Esophagus muscularis mucosa (tissue), 4 donors: ENCODE measurements at regions not wholly inside any gene's neighbourhood (a gene's known extent, or its start where the extent isn't known, plus 50 kb on each side); places are given as distances from the start of the nearest gene placed in this dataset.

Source experiments
- CTCF ChIP-seq, 3 experiments: fragments of 200-600 bp in 2 of 3; fragments of 450-650 bp in 1 of 3; sonication (generic) in 2 of 3; IDR thresholded peaks; one replicate each; pipeline ENCODE4 v1.5.1; 2017 to 2019; ENCODE audit warnings: antibody characterized with exemption in 3 of 3, mild to moderate bottlenecking in 2 of 3, moderate library complexity in 1 of 3
- EP300 ChIP-seq: sonication (generic); formaldehyde crosslinking; IDR thresholded peaks from one replicate; pipeline ENCODE4 v1.6.1; 2017; ENCODE audit warnings: antibody characterized with exemption
- POLR2A ChIP-seq: fragments of 450-650 bp; IDR thresholded peaks from one replicate; pipeline ENCODE4 v1.6.1; 2017; ENCODE audit warnings: antibody characterized with exemption, moderate library complexity, mild to moderate bottlenecking, low read depth
- POLR2AphosphoS5 ChIP-seq, 2 donors: sonication (generic); formaldehyde crosslinking; IDR thresholded peaks; one replicate each; pipeline ENCODE4 v1.6.1; 2017; ENCODE audit warnings: antibody characterized with exemption in 2 of 2

- TF ChIP-seq CTCF (IDR thresholded peaks at IDR 0.05) (no peak), EP300 (no peak), POLR2AphosphoS5 (IDR thresholded peaks at IDR 0.05) (no peak), POLR2A (no peak)
These were observed 688.2 kb downstream of the TBC1D32 start for GRCh38 chr6:120646101-120646500.
